NB4 (cell line): ENCODE measurements at regions not wholly inside any gene's neighbourhood (a gene's known extent, or its start where the extent isn't known, plus 50 kb on each side); places are given as distances from the start of the nearest gene placed in this dataset.

Experiments used
- MAX ChIP-seq: IDR thresholded peaks from 2 replicates; pipeline ENCODE4 v1.6.1; 2011; ENCODE audit warnings: low read depth, low read length
- TF ChIP-seq, protein P1 (sequence below): IDR thresholded peaks from one replicate; pipeline ENCODE4 v1.5.1; 2012; ENCODE audit warnings: low read depth, low read length

GRCh38 chr10:65213170-65213569 lies 1692.0 kb downstream of the REEP3 start:
- TF ChIP-seq, protein P1, sequence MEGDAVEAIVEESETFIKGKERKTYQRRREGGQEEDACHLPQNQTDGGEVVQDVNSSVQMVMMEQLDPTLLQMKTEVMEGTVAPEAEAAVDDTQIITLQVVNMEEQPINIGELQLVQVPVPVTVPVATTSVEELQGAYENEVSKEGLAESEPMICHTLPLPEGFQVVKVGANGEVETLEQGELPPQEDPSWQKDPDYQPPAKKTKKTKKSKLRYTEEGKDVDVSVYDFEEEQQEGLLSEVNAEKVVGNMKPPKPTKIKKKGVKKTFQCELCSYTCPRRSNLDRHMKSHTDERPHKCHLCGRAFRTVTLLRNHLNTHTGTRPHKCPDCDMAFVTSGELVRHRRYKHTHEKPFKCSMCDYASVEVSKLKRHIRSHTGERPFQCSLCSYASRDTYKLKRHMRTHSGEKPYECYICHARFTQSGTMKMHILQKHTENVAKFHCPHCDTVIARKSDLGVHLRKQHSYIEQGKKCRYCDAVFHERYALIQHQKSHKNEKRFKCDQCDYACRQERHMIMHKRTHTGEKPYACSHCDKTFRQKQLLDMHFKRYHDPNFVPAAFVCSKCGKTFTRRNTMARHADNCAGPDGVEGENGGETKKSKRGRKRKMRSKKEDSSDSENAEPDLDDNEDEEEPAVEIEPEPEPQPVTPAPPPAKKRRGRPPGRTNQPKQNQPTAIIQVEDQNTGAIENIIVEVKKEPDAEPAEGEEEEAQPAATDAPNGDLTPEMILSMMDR: no peak
- no peak for TF ChIP-seq MAX
